Adipocyte (in vitro differentiated cells): ENCODE measurements at regions not wholly inside any gene's neighbourhood (a gene's known extent, or its start where the extent isn't known, plus 50 kb on each side); places are given as distances from the start of the nearest gene placed in this dataset.
"Not testable (repeated sequence)": the region's sequence is repeated elsewhere in the genome, so short reads cannot be mapped to it uniquely, and the experiment has no call there.

Experiments
- DNase-seq: peaks from one replicate; pipeline ENCODE4 v3.0.0-alpha.2; 2015; ENCODE audit warnings: low read depth
- H3K27me3 ChIP-seq: replicated peaks from 2 replicates; pipeline ENCODE4 v1.7.0; 2013; ENCODE audit warnings: mild to moderate bottlenecking, low read length, moderate library complexity; ENCODE audit not compliant: control insufficient read depth, insufficient read depth
- H3K36me3 ChIP-seq: 2 replicates; pipeline ENCODE4 v1.7.0; 2013; ENCODE audit warnings: low read length, mild to moderate bottlenecking, moderate library complexity; ENCODE audit not compliant: control insufficient read depth, insufficient read depth, severe bottlenecking
- H3K4me1 ChIP-seq: 2 replicates; pipeline ENCODE4 v1.7.0; 2013; ENCODE audit warnings: mild to moderate bottlenecking, low read length, moderate library complexity; ENCODE audit not compliant: control insufficient read depth, insufficient read depth
- H3K4me3 ChIP-seq: 2 replicates; pipeline ENCODE4 v1.7.0; 2013; ENCODE audit warnings: mild to moderate bottlenecking, low read length, moderate library complexity
- H3K9ac ChIP-seq: 2 replicates; pipeline ENCODE4 v1.7.0; 2013; ENCODE audit warnings: mild to moderate bottlenecking, low read length, moderate library complexity
- H3K9me3 ChIP-seq: 2 replicates; pipeline ENCODE4 v1.7.0; 2013; ENCODE audit warnings: mild to moderate bottlenecking, low read length, moderate library complexity; ENCODE audit not compliant: control insufficient read depth

DNA sequence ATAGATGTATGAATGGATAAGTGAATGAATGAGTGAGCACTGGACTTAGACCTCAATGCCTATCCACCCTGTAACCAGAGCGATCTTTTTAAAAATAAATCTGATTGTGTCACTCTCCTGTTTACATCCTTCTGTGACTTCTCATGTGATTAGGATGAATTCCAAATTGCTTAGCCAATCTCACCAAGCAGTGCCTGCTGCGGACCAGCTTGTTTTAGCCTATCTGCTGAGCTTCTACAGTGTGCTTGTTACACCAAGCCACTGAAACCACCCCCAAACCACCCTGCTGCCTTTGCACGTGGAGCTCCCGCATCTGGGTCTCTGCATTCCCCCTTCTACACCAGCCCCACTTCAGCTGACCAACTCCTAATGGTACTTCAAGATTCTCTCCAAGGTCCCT lies 265.4 kb downstream of the EN1 start:
- Histone ChIP-seq H3K9ac (no peak overlapping the region), H3K4me3 (no peak overlapping the region), H3K4me1 (peaks cover 10% of the 10 kb centered on the region), H3K27me3 (no peaks in the 10 kb centered on the region), H3K36me3 (no peaks in the 10 kb centered on the region), H3K9me3 (no peaks in the 10 kb centered on the region)
- DNase-seq: no peak

DNA sequence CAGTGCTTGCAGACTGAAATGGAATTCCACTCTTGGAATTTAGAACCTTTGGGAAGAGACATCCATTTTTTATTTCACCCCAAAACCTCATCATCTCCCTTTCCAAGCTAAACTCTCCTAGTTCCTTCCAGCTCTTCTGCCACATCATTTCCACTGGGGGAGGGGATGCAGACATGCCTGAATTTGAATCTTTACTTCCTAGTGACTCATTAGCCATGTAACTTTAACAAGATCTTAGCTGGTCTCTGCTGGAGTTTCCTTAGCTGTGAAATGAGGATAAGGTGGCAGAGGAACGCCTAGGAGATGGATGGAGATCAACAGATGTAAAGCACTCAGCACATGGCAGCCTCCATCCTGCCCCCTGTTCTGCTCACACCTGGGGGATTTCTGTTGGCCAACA lies 266.8 kb downstream of the EN1 start:
- no peak overlapping the region for H3K9ac ChIP-seq
- no peaks in the 10 kb centered on the region for H3K27me3 ChIP-seq
- no peak overlapping the region for H3K4me3 ChIP-seq
- no peaks in the 10 kb centered on the region for H3K9me3 ChIP-seq
- H3K4me1 ChIP-seq: peaks cover 19% of the 10 kb centered on the region
- H3K36me3 ChIP-seq: no peaks in the 10 kb centered on the region
- DNase-seq: no peak

GRCh38 chr2:118580107-118580506 lies 267.3 kb downstream of the EN1 start:
- H3K4me1 ChIP-seq: peaks cover 19% of the 10 kb centered on the region
- no peak overlapping the region for H3K9ac ChIP-seq
- no peaks in the 10 kb centered on the region for H3K9me3 ChIP-seq
- H3K36me3 ChIP-seq: no peaks in the 10 kb centered on the region
- no peak for DNase-seq
- H3K4me3 ChIP-seq: no peak overlapping the region
- H3K27me3 ChIP-seq: no peaks in the 10 kb centered on the region

DNA sequence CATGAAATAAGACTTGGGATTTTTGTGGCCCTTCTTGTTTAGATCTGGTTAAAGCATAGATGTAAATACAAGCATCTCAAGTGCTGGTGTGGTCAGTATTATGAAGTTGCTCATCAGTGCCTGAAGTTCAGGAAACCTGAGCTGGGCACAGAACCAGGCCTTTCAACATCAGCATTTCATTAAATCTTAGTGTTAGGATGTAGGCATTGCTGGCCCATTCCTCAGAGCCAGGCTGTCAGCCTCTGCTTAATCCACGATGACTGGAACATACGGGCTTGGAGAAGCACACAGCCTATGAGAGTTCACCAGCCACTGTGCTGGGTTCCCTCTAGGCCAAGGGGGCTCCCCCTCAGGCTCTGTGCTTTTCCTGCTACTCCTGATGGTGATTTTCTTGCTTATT lies 270.2 kb downstream of the EN1 start:
- Histone ChIP-seq H3K9ac (no peak overlapping the region), H3K4me3 (no peak overlapping the region)

GRCh38 chr2:118576109-118576855 lies 271.2 kb downstream of the EN1 start:
- H3K27me3 ChIP-seq: no peaks in the 10 kb centered on the region
- H3K36me3 ChIP-seq: no peaks in the 10 kb centered on the region
- H3K4me1 ChIP-seq: peaks cover 19% of the 10 kb centered on the region
- no peak overlapping the region for H3K9ac ChIP-seq
- H3K4me3 ChIP-seq: no peak overlapping the region
- DNase-seq: no peak
- H3K9me3 ChIP-seq: no peaks in the 10 kb centered on the region

More for the DNA sequence above, 270.2 kb downstream of the EN1 start:
- DNase-seq: no peak
- Histone ChIP-seq H3K4me1 (peaks cover 19% of the 10 kb centered on the region), H3K36me3 (no peaks in the 10 kb centered on the region), H3K27me3 (no peaks in the 10 kb centered on the region), H3K9me3 (no peaks in the 10 kb centered on the region)

DNA sequence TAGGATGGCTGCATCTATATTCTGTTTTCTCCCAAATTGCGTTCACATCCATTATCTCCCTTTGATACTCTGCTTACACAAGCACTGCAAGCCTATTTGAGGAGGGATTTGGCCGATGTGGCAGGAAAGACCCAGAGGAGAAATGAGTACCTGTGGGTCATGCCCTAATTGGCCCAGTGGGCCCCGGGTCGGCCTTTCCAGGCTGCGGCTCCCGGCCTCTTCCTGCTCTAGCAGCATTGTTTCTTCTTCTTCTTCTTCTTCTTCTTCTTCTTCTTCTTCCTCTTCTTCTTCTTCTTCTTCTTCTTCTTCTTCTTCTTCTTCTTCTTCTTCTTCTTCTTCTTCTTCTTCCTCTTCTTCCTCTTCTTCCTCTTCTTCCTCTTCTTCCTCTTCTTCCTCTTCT lies 275.1 kb downstream of the EN1 start:
- peaks cover 38% of the 10 kb centered on the region for H3K4me1 ChIP-seq
- H3K4me3 ChIP-seq, H3K9me3 ChIP-seq, H3K9ac ChIP-seq, H3K27me3 ChIP-seq, H3K36me3 ChIP-seq, DNase-seq: not testable (repeated sequence)

DNA sequence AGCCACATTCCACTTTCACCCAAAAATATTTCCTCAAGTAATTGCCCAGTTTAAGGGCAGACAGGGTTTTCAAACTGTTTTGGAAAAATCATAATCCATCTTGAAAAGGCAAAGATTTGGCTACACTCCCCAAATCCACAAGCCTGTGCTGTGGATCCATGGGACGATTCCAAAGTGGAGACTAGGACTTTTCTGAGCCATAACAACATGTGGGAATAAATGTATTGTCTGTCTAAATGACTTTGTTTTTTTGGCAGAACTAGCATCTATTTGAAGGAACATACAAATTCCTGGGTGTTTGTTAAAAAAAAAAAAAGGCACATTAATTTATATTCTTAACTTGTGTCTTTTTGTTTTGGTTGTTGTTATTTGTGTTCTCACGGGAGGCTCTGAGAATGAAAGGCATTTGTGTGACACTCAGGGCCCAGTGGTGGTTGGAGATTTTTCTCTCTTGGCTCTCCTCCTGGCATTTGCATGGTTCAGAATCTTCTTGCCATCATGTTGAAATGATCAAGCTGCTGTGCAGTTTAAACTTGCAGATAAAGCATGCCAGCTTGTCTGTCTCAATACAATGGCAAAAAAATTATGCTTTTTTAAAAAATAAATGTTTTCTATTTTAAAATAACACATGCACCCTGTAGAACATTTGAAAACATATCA lies 277.4 kb downstream of the EN1 start:
- DNase-seq: peak; percentile 40
- Histone ChIP-seq H3K9me3 (no peaks in the 10 kb centered on the region), H3K4me1 (peaks cover 45% of the 10 kb centered on the region), H3K36me3 (no peaks in the 10 kb centered on the region), H3K27me3 (no peaks in the 10 kb centered on the region), H3K4me3 (no peak overlapping the region), H3K9ac (peak overlapping the region; percentile 12)

DNA sequence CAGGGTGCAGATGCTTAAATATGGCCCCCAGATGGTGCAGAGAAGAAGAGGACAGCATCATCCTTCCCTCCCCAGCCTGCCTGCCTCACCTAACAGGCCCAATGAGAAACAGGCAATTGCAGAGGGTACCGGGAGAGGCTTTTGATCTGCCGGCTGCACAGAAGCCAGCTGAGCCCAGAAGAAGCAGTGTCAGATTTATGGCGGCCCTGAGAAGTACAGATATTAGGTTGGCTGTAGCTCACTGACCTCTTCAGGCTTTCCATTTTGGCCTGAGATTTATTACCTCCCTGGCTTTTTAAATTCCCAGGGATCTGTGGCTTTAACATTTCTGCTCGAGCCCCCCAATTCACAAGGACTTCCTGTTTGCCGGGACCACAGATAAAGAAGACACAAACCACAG lies 278.7 kb downstream of the EN1 start:
- Histone ChIP-seq H3K9me3 (no peaks in the 10 kb centered on the region), H3K36me3 (no peaks in the 10 kb centered on the region), H3K9ac (no peak overlapping the region), H3K4me3 (no peak overlapping the region), H3K4me1 (peaks cover 45% of the 10 kb centered on the region), H3K27me3 (no peaks in the 10 kb centered on the region)
- no peak for DNase-seq

- Histone ChIP-seq H3K4me3 (no peak overlapping the region), H3K9me3 (no peaks in the 10 kb centered on the region), H3K27me3 (no peaks in the 10 kb centered on the region), H3K9ac (peak overlapping the region; percentile 2), H3K36me3 (no peaks in the 10 kb centered on the region), H3K4me1 (peaks cover 45% of the 10 kb centered on the region)
- DNase-seq: no peak
Observed at GRCh38 chr2:118565786-118566540, 281.5 kb downstream of the EN1 start.

- no peak for DNase-seq
- peaks cover 39% of the 10 kb centered on the region for H3K4me1 ChIP-seq
Observed at GRCh38 chr2:118565301-118565700, 282.1 kb downstream of the EN1 start.

DNA sequence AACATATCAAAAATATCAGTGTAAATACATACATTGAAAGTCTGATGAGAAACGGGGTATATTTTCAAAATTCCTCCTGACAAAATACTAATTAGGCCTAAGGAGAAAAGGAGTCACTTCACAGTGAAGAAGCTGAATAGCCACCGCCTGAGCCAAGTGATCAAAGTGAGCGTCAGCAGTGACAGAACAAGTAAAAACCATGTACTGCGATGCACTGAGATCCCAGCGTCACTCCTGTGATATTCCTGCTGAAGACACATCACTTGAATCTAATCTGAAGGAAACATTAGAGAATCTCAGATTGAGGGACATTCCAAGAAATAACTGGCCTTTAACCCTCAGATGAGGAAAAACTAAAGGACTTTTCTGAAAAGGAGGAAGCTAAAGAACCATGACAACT lies 285.3 kb downstream of the EN1 start:
- Histone ChIP-seq H3K27me3 (no peaks in the 10 kb centered on the region), H3K9me3 (no peaks in the 10 kb centered on the region), H3K9ac (no peak overlapping the region), H3K4me1 (peaks cover 19% of the 10 kb centered on the region), H3K4me3 (no peak overlapping the region), H3K36me3 (no peaks in the 10 kb centered on the region)
- no peak for DNase-seq

More at GRCh38 chr2:118565301-118565700, 282.1 kb downstream of the EN1 start:
- Histone ChIP-seq H3K36me3 (no peaks in the 10 kb centered on the region), H3K9ac (no peak overlapping the region), H3K9me3 (no peaks in the 10 kb centered on the region), H3K4me3 (no peak overlapping the region), H3K27me3 (no peaks in the 10 kb centered on the region)
